IMR-90 (cell line): ENCODE measurements at regions not wholly inside any gene's neighbourhood (a gene's known extent, or its start where the extent isn't known, plus 50 kb on each side); places are given as distances from the start of the nearest gene placed in this dataset.

Source experiments
- ATAC-seq: fragments of 200-7000 bp; cut with Tn5 transposase; 2 replicates; pipeline ENCODE4 v1.9.1; 2020; ENCODE audit warnings: low read depth, mild to moderate bottlenecking, moderate library complexity
- BruUV-seq: library from RNA; stranded (reverse); fragments of 400-500 nt; replicated peaks from 2 replicates; lab custom pipeline; 2021; lab: Mats Ljungman, UMichigan
- CTCF ChIA-PET: fragments of 300-600 bp; formaldehyde crosslinking; extraction: SDS; loops from one replicate; lab custom pipeline; 2021; ENCODE audit warnings: antibody characterized with exemption; lab: Yijun Ruan, JAX
- POLR2A ChIA-PET: fragments of 300-600 bp; sonication (Branson Sonifier 250); formaldehyde crosslinking; loops from one replicate; lab custom pipeline; 2022; ENCODE audit warnings: antibody characterized with exemption; ENCODE audit not compliant: unreplicated experiment; lab: Charles Lee
- DNase-seq: peaks from one replicate; pipeline ENCODE4 v3.0.0; 2013
- H2AFZ ChIP-seq: replicated peaks from 2 replicates; pipeline ENCODE3; 2013; ENCODE audit warnings: low read length, mild to moderate bottlenecking; ENCODE audit not compliant: poor library complexity
- H2AK5ac ChIP-seq: 2 replicates; pipeline ENCODE4 v1.6.1; 2013; ENCODE audit warnings: low read depth, low read length, inconsistent platforms
- H2AK9ac ChIP-seq: replicated peaks from 2 replicates; pipeline ENCODE3; 2013; ENCODE audit warnings: mild to moderate bottlenecking, low read depth, low read length, moderate library complexity; ENCODE audit not compliant: poor library complexity
- H2BK120ac ChIP-seq: 2 replicates; pipeline ENCODE4 v1.6.1; 2013; ENCODE audit warnings: low read depth, low read length, inconsistent platforms
- H2BK15ac ChIP-seq: 3 replicates; pipeline ENCODE4 v1.6.1; 2013; ENCODE audit warnings: low read depth, low read length, inconsistent platforms
- H2BK20ac ChIP-seq: 2 replicates; pipeline ENCODE4 v1.6.1; 2013; ENCODE audit warnings: low read depth, mild to moderate bottlenecking, inconsistent platforms, low read length, moderate library complexity
- H2BK5ac ChIP-seq: 2 replicates; pipeline ENCODE4 v1.6.1; 2013; ENCODE audit warnings: mild to moderate bottlenecking, low read depth, low read length, inconsistent platforms; ENCODE audit not compliant: poor library complexity, severe bottlenecking
- H3K14ac ChIP-seq: replicated peaks from 2 replicates; pipeline ENCODE4 v1.6.1; 2013; ENCODE audit warnings: low read depth, low read length, inconsistent platforms
- H3K18ac ChIP-seq: 2 replicates; pipeline ENCODE4 v1.6.1; 2013; ENCODE audit warnings: low read depth, low read length, control low read depth
- H3K23ac ChIP-seq: 2 replicates; pipeline ENCODE4 v1.6.1; 2013; ENCODE audit warnings: low read depth, low read length, inconsistent platforms
- H3K27ac ChIP-seq: 2 replicates; pipeline ENCODE4 v1.5.1; 2013; ENCODE audit warnings: mild to moderate bottlenecking, control low read depth, low read length; ENCODE audit not compliant: insufficient read depth
- H3K27me3 ChIP-seq: 2 replicates; pipeline ENCODE4 v1.6.1; 2013; ENCODE audit warnings: low read length; ENCODE audit not compliant: control insufficient read depth, insufficient read depth
- H3K36me3 ChIP-seq: 2 replicates; pipeline ENCODE4 v1.6.1; 2013; ENCODE audit warnings: low read length, mixed read lengths; ENCODE audit not compliant: control insufficient read depth, insufficient read depth
- H3K4ac ChIP-seq: 2 replicates; pipeline ENCODE4 v1.6.1; 2013; ENCODE audit warnings: low read depth, low read length, inconsistent platforms
- H3K4me1 ChIP-seq: 2 replicates; pipeline ENCODE4 v1.6.1; 2013; ENCODE audit warnings: low read length, mixed read lengths; ENCODE audit not compliant: control insufficient read depth, insufficient read depth
- H3K4me2 ChIP-seq: 2 replicates; pipeline ENCODE4 v1.6.1; 2013; ENCODE audit warnings: low read depth, mild to moderate bottlenecking, control low read depth, low read length, moderate library complexity
- H3K4me3 ChIP-seq: 2 replicates; pipeline ENCODE4 v1.5.1; 2013; ENCODE audit warnings: low read depth, mild to moderate bottlenecking, control low read depth, low read length, moderate library complexity; ENCODE audit not compliant: insufficient read depth
- H3K56ac ChIP-seq: 2 replicates; pipeline ENCODE4 v1.6.1; 2013; ENCODE audit warnings: low read length, inconsistent platforms; ENCODE audit not compliant: insufficient read depth; ENCODE audit errors: extremely low read depth
- H3K79me1 ChIP-seq, 2 experiments: 2 replicates each; pipeline ENCODE4 v1.6.1; 2013; ENCODE audit warnings: low read length in 2 of 2, inconsistent platforms in 1 of 2, low read depth in 1 of 2
- H3K9ac ChIP-seq: 2 replicates; pipeline ENCODE4 v1.6.1; 2013; ENCODE audit warnings: low read depth, low read length, control low read depth
- H3K9me1 ChIP-seq: 2 replicates; pipeline ENCODE4 v1.6.1; 2013; ENCODE audit warnings: low read length, inconsistent platforms; ENCODE audit not compliant: insufficient read depth
- H3K9me3 ChIP-seq: 2 replicates; pipeline ENCODE4 v1.6.1; 2013; ENCODE audit warnings: low read length; ENCODE audit not compliant: control insufficient read depth, insufficient read depth
- H4K20me1 ChIP-seq: 2 replicates; pipeline ENCODE4 v1.6.1; 2013; ENCODE audit warnings: low read length, inconsistent platforms; ENCODE audit not compliant: insufficient read depth
- H4K5ac ChIP-seq: 2 replicates; pipeline ENCODE4 v1.6.1; 2013; ENCODE audit warnings: mild to moderate bottlenecking, low read depth, low read length, control low read depth
- H4K8ac ChIP-seq, 2 experiments: 2 replicates each; pipeline ENCODE4 v1.6.1; 2013; ENCODE audit warnings: low read depth in 2 of 2, low read length in 2 of 2, control low read depth in 1 of 2, inconsistent platforms in 1 of 2
- H4K91ac ChIP-seq: 2 replicates; pipeline ENCODE4 v1.6.1; 2013; ENCODE audit warnings: low read depth, low read length, inconsistent platforms; ENCODE audit not compliant: insufficient read depth
- MXI1 ChIP-seq: IDR thresholded peaks from 2 replicates; pipeline ENCODE4 v1.6.1; 2012; ENCODE audit warnings: low read depth, mild to moderate bottlenecking, low read length, moderate library complexity, borderline replicate concordance
- POLR2A ChIP-seq: IDR thresholded peaks from 2 replicates; pipeline ENCODE4 v1.6.1; 2012; ENCODE audit warnings: mild to moderate bottlenecking, low read depth, low read length
- WGBS, 2 experiments: methylation state at CpG; one replicate each; pipeline versions ENCODE4 v1.1.5 to v1.1.7; 2013; ENCODE audit warnings: missing lambda C conversion rate in 2 of 2; ENCODE audit not compliant: insufficient read length in 1 of 2; ENCODE audit errors: extremely low coverage in 2 of 2; 5-methylcytosine and 5-hydroxymethylcytosine counted together
- dilution Hi-C: fragments of 300-500 bp; cut with HindIII; formaldehyde crosslinking; loops from one replicate; pipeline ENCODE4 v1.14.3; 2018; ENCODE audit warnings: low sequenced_read_pairs; ENCODE audit not compliant: unreplicated experiment
- in situ Hi-C: fragments of 300-500 bp; cut with MboI; formaldehyde crosslinking; loops from 3 replicates; pipeline ENCODE4 v1.14.3; 2019; ENCODE audit warnings: low sequenced_read_pairs, inconsistent platforms, mixed read lengths
- intact Hi-C: fragments of 100-400 bp; cut with micrococcal nuclease; formaldehyde crosslinking; loops from 2 replicates; pipeline ENCODE4 v1.10.0; 2022

GRCh38 chr16:64736857-64737256 lies 385.0 kb downstream of the CDH11 start:
- Histone ChIP-seq H2BK15ac (0 out of 3 replicates have a peak overlapping the region, but pooled peaks have one; percentile 13), H3K9me3 (no peaks in the 10 kb centered on the region), H2BK120ac (no peak overlapping the region), H3K4me3 (no peak overlapping the region), H3K27ac (no peak overlapping the region), H4K20me1 (no peaks in the 10 kb centered on the region), H4K8ac (no peak overlapping the region), H3K79me1 (no peaks in the 10 kb centered on the region), H2BK20ac (no peak overlapping the region), H2AK5ac (0 out of 2 replicates have a peak overlapping the region, but pooled peaks have one; percentile 38), H2BK5ac (no peak overlapping the region), H3K23ac (no peak overlapping the region), H2AK9ac (no peak overlapping the region), H3K4ac (no peak overlapping the region), H3K36me3 (no peaks in the 10 kb centered on the region), H2AFZ (no peak overlapping the region), H3K56ac (no peak overlapping the region), H3K27me3 (no peaks in the 10 kb centered on the region), H3K4me1 (peaks cover 3% of the 10 kb centered on the region), H4K91ac (no peak overlapping the region), H4K5ac (no peak overlapping the region), H3K14ac (no peak overlapping the region), H3K9me1 (no peaks in the 10 kb centered on the region), H3K9ac (no peak overlapping the region), H3K4me2 (no peak overlapping the region), H3K18ac (no peak overlapping the region)
- ChIA-PET CTCF (no interaction called here), POLR2A (no interaction called here)
- in situ Hi-C loops, result no loop called here
- no peak for DNase-seq
- no CpG with 5 or more reads among the region's 2 CpGs for WGBS, 2 experiments
- intact Hi-C loops, result loop anchor here (10.0 kb wide), 1 partner anchor 378 kb away; no protein-coding TSS in a partner anchor
- dilution Hi-C loops, result no loop called here
- TF ChIP-seq MXI1 (no peak), POLR2A (no peak)
- ATAC-seq, result no peak
- no TSS peak for BruUV-seq
